ENCODE measurements at regions not wholly inside any gene's neighbourhood (a gene's known extent, or its start where the extent isn't known, plus 50 kb on each side); places are given as distances from the start of the nearest gene placed in this dataset.

DNA sequence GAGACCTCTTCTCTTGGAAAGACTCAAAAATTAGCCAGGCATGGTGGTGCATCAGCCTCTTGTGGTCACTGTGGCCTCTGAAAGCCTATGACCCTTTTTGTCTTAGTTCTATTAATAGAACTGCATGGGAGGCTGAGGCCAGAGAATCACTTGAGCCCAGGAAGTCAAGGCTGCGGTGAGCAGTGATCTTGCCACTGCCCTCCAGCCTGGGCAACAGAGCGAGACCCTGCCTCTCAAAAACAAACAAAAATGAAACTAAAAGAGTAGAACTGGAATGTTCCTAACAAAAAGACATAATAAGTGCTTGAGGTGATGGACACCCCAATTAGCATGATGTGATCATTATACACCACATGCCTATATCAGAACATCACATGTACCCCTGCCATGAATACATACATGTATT lies 197.0 kb upstream of the EEA1 start:
- no peak for DNase-seq (ENCODE audit: low spot score)
- TF ChIP-seq, protein P1, sequence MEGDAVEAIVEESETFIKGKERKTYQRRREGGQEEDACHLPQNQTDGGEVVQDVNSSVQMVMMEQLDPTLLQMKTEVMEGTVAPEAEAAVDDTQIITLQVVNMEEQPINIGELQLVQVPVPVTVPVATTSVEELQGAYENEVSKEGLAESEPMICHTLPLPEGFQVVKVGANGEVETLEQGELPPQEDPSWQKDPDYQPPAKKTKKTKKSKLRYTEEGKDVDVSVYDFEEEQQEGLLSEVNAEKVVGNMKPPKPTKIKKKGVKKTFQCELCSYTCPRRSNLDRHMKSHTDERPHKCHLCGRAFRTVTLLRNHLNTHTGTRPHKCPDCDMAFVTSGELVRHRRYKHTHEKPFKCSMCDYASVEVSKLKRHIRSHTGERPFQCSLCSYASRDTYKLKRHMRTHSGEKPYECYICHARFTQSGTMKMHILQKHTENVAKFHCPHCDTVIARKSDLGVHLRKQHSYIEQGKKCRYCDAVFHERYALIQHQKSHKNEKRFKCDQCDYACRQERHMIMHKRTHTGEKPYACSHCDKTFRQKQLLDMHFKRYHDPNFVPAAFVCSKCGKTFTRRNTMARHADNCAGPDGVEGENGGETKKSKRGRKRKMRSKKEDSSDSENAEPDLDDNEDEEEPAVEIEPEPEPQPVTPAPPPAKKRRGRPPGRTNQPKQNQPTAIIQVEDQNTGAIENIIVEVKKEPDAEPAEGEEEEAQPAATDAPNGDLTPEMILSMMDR (IDR thresholded peaks at IDR 0.05; ENCODE audit: extremely low read depth, missing control alignments) = no peak

DNA sequence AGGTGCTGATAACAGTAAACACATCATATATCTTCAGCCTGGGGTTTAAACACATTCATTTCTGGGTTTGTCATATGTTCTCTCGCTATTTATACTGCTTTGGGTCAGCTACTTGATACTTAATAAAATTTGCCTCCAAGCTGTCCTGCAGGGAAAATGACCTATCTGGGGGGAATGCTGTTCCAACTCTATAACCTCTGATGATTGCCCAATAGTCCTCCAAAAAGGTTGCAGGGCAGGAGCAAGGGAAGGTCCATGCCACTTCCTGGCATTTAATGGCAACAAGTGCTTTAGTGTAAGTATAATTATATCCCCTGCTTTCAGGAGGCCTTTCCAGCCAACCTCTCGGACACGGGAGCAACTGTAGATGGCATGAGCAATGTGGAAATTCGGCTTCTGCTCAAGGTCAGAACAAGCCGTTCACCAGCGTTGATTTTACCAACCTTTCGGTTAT lies 198.0 kb upstream of the EEA1 start:
- DNase-seq (ENCODE audit: low spot score) = no peak
- TF ChIP-seq, protein P1 (IDR thresholded peaks at IDR 0.05; ENCODE audit: extremely low read depth, missing control alignments) = no peak

- TF ChIP-seq, protein P1 (IDR thresholded peaks at IDR 0.05; ENCODE audit: extremely low read depth, missing control alignments) = no peak
- DNase-seq (ENCODE audit: low spot score) = no peak
Observed at GRCh38 chr12:93127582-93128331, 198.7 kb upstream of the EEA1 start.

GRCh38 chr12:93128332-93128707 lies 199.2 kb upstream of the EEA1 start:
- DNase-seq (ENCODE audit: low spot score) = no peak
- TF ChIP-seq, protein P1 (IDR thresholded peaks at IDR 0.05; ENCODE audit: extremely low read depth, missing control alignments) = no peak

- DNase-seq (ENCODE audit: low spot score) = no peak
- TF ChIP-seq, protein P1 (IDR thresholded peaks at IDR 0.05; ENCODE audit: extremely low read depth, missing control alignments) = no peak
Observed at GRCh38 chr12:93130366-93131054, 201.4 kb upstream of the EEA1 start.

GRCh38 chr12:93133361-93133760 lies 204.3 kb upstream of the EEA1 start:
- no peak for DNase-seq (ENCODE audit: low spot score)
- TF ChIP-seq, protein P1 (IDR thresholded peaks at IDR 0.05; ENCODE audit: extremely low read depth, missing control alignments) = no peak

- no peak for DNase-seq (ENCODE audit: low spot score)
- TF ChIP-seq, protein P1 (IDR thresholded peaks at IDR 0.05; ENCODE audit: extremely low read depth, missing control alignments) = no peak
Observed at GRCh38 chr12:93134175-93134890, 205.2 kb upstream of the EEA1 start.

Data from GM20000 (cell line).